Peyer's patch (tissue), 4 donors: ENCODE measurements at regions not wholly inside any gene's neighbourhood (a gene's known extent, or its start where the extent isn't known, plus 50 kb on each side); places are given as distances from the start of the nearest gene placed in this dataset.

Experiments used
- DNase-seq, 3 donors: peaks; one replicate each; pipeline ENCODE4 v3.0.0-alpha.2; 2017 to 2019
- H3K27ac ChIP-seq, 4 donors: fragments of 200-600 bp; sonication (generic); one replicate each; pipeline ENCODE4 v1.5.1; 2016 to 2019
- H3K27me3 ChIP-seq, 2 donors: fragments of 200-600 bp; sonication (generic); one replicate each; pipeline ENCODE4 v1.5.1; 2019
- H3K36me3 ChIP-seq, 3 donors: fragments of 200-600 bp; sonication (generic); one replicate each; pipeline ENCODE4 v1.5.1; 2016 to 2019
- H3K4me1 ChIP-seq, 4 donors: fragments of 200-600 bp; sonication (generic); one replicate each; pipeline ENCODE4 v1.5.1; 2016 to 2019
- H3K4me3 ChIP-seq, 4 donors: fragments of 200-600 bp; sonication (generic); 1 replicate in 3 of 4; 2 replicates in 1 of 4; pipeline ENCODE4 v1.5.1; 2016 to 2019; ENCODE audit warnings: mild to moderate bottlenecking in 1 of 4
- H3K9me3 ChIP-seq, 4 donors: fragments of 200-600 bp; sonication (generic); one replicate each; pipeline ENCODE4 v1.5.1; 2016 to 2019; ENCODE audit warnings: mild to moderate bottlenecking in 1 of 4
- POLR2A ChIP-seq, 2 donors: fragments of 450-650 bp; IDR thresholded peaks; one replicate each; pipeline ENCODE4 v1.5.1; 2017; ENCODE audit warnings: antibody characterized with exemption in 2 of 2, mild to moderate bottlenecking in 2 of 2, moderate library complexity in 2 of 2
- TF ChIP-seq, protein P1 (sequence below), 6 experiments: fragments of 450-650 bp in 4 of 6; fragments of 200-600 bp in 2 of 6; sonication (generic) in 1 of 6; IDR thresholded peaks; one replicate each; pipeline ENCODE4 v1.5.1; 2017 to 2019; ENCODE audit warnings: antibody characterized with exemption in 6 of 6, mild to moderate bottlenecking in 3 of 6, moderate library complexity in 1 of 6

DNA sequence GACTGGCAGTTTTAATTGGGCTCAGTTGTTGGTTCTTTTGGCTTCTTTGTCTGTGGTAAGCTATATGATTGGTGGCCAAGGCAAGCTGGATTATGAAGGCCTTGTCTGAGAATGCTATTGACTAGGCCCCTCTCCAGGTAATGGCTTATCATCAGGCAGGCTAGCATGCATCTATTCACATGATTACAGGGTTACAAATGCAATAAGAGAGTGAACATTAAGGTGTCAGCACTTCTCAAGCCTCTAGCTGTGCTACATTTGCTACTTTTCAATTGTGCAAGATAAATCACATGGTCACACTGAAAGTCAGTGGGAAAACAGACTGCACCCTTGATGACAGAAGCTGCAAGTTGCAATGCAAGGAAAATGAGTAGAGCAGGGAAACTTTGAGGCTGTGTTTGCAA lies 550.9 kb upstream of the TMPRSS15 start:
- Histone ChIP-seq H3K27me3 (no peaks in the 10 kb centered on the region), H3K4me1 (no peaks in the 10 kb centered on the region), H3K9me3 (no peaks in the 10 kb centered on the region), H3K4me3 (no peak overlapping the region), H3K36me3 (no peaks in the 10 kb centered on the region), H3K27ac (peak overlapping the region in 1 of 4 donors; percentile 25)
- no peak for DNase-seq
- TF ChIP-seq, protein P1, sequence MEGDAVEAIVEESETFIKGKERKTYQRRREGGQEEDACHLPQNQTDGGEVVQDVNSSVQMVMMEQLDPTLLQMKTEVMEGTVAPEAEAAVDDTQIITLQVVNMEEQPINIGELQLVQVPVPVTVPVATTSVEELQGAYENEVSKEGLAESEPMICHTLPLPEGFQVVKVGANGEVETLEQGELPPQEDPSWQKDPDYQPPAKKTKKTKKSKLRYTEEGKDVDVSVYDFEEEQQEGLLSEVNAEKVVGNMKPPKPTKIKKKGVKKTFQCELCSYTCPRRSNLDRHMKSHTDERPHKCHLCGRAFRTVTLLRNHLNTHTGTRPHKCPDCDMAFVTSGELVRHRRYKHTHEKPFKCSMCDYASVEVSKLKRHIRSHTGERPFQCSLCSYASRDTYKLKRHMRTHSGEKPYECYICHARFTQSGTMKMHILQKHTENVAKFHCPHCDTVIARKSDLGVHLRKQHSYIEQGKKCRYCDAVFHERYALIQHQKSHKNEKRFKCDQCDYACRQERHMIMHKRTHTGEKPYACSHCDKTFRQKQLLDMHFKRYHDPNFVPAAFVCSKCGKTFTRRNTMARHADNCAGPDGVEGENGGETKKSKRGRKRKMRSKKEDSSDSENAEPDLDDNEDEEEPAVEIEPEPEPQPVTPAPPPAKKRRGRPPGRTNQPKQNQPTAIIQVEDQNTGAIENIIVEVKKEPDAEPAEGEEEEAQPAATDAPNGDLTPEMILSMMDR (IDR thresholded peaks at IDR 0.05) = no peak
- TF ChIP-seq POLR2A (IDR thresholded peaks at IDR 0.05) = no peak

DNA sequence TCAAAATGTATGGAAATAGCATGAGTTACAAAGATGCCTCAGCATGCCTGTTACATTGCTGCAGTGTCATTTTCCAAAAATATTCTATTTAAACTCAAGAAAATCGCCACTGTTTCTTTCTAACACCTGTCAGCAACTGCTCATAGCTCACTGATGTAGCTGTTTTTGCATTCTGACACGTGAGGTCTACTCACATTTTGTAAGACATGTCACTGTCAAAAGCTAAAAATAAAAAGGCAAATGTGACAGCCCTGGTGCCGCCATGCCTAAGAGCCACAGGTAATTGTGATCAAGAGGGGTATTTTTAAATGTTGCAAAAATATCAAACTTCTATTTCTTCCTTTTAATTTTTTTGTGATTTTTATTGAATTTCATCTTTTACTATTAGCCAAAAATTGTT lies 556.2 kb upstream of the TMPRSS15 start:
- Histone ChIP-seq H3K4me3 (no peak overlapping the region), H3K9me3 (no peaks in the 10 kb centered on the region), H3K4me1 (no peaks in the 10 kb centered on the region), H3K27me3 (no peaks in the 10 kb centered on the region), H3K36me3 (no peaks in the 10 kb centered on the region), H3K27ac (no peak overlapping the region)
- TF ChIP-seq, protein P1 (IDR thresholded peaks at IDR 0.05) = no peak
- TF ChIP-seq POLR2A (IDR thresholded peaks at IDR 0.05) = no peak
- DNase-seq = no peak

DNA sequence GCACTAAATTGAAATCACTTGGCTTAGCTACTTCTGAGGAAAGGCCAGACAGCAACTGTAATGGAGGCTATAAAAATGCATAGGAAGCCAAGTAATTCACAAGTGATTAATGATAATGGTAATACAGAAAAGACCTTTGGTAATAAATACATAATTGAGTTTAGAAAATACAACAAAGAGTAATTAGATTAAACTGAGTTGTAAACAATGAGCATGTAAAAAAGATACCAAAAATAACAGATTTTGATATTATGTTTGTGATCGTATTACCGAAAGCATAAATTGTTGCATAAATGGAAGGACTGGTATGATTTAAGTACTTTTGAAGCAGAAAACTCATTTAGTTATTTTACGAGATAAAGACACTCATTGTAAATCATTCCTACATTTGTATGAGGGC lies 556.7 kb upstream of the TMPRSS15 start:
- H3K27me3 ChIP-seq = no peaks in the 10 kb centered on the region
- no peaks in the 10 kb centered on the region for H3K36me3 ChIP-seq
- TF ChIP-seq POLR2A (IDR thresholded peaks at IDR 0.05) = no peak
- TF ChIP-seq, protein P1 (IDR thresholded peaks at IDR 0.05) = no peak
- H3K4me1 ChIP-seq = no peaks in the 10 kb centered on the region
- H3K4me3 ChIP-seq = no peak overlapping the region
- no peak for DNase-seq
- H3K9me3 ChIP-seq = no peaks in the 10 kb centered on the region
- no peak overlapping the region for H3K27ac ChIP-seq

DNA sequence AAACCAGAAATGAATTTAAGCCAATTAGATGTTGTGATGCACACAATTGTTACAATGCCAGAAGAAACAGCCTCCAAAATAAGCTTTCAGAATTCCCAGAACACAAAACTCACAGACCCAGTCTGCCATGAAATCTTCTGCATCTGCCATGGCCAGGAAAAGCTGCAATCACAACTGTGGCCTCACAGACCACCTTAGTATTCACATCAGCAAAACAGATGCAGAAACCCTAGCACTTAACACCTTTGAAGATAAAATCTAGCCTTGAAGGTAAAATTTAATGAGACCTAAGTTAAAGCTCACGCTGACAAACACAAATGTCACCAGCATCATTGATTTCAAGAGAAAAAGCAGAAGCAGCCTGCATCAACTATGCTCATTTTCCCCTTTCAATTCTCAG lies 566.8 kb upstream of the TMPRSS15 start:
- TF ChIP-seq, protein P1 (IDR thresholded peaks at IDR 0.05) = no peak
- TF ChIP-seq POLR2A (IDR thresholded peaks at IDR 0.05) = no peak
- no peak for DNase-seq
- no peaks in the 10 kb centered on the region for H3K36me3 ChIP-seq
- H3K27ac ChIP-seq = no peak overlapping the region
- H3K9me3 ChIP-seq = no peaks in the 10 kb centered on the region
- H3K4me1 ChIP-seq = no peaks in the 10 kb centered on the region
- no peaks in the 10 kb centered on the region for H3K27me3 ChIP-seq
- H3K4me3 ChIP-seq = no peak overlapping the region

DNA sequence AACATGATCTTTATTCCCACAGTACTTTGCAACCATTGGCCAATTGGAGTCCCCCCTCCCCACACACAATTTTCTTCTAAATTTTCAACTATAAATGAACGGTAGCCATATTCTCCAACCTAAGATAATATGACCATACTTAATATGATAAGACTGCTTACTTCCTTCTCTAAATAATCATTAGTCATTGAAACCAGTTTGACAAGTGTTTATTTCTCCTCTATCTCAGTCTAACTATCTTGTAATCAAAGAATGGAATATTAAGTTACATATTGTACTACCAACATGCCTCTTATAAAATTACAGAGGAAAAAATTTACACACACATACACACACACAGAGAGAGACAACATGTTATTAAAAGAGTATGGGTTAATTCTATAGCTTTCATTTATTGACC lies 567.4 kb upstream of the TMPRSS15 start:
- no peak for DNase-seq
- TF ChIP-seq, protein P1 (IDR thresholded peaks at IDR 0.05) = no peak
- TF ChIP-seq POLR2A (IDR thresholded peaks at IDR 0.05) = no peak
- Histone ChIP-seq H3K4me3 (no peak overlapping the region), H3K27me3 (no peaks in the 10 kb centered on the region), H3K27ac (no peak overlapping the region), H3K36me3 (no peaks in the 10 kb centered on the region), H3K9me3 (no peaks in the 10 kb centered on the region), H3K4me1 (no peaks in the 10 kb centered on the region)

DNA sequence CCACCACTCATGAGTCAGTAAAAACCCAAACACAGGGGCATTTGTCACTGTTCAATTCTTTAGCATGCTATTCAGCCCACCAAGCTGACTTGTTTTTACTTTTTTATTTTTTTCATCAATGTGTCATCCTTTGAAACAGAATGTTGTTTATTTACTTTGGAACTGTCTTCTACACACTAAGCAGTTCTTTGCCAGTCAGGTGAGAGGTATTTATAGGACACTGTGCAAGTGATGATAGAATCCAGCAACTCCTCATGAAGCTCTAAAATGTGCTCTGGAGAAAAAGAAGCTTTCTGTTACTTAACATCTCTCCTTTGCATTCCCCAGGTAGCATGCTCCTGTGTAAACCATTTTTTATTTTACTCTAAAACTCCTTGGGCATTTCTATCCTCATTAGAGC lies 582.0 kb upstream of the TMPRSS15 start:
- Histone ChIP-seq H3K4me3 (no peak overlapping the region), H3K36me3 (no peaks in the 10 kb centered on the region), H3K27me3 (no peaks in the 10 kb centered on the region), H3K27ac (no peak overlapping the region), H3K9me3 (no peaks in the 10 kb centered on the region), H3K4me1 (no peaks in the 10 kb centered on the region)
- no peak for DNase-seq
- TF ChIP-seq, protein P1 (IDR thresholded peaks at IDR 0.05) = no peak
- TF ChIP-seq POLR2A (IDR thresholded peaks at IDR 0.05) = no peak
